ENCODE measurements at regions not wholly inside any gene's neighbourhood (a gene's known extent, or its start where the extent isn't known, plus 50 kb on each side); places are given as distances from the start of the nearest gene placed in this dataset.
"Not testable (repeated sequence)": the region's sequence is repeated elsewhere in the genome, so short reads cannot be mapped to it uniquely, and the experiment has no call there.

- not testable (repeated sequence) for TF ChIP-seq EZH2phosphoT487 (IDR thresholded peaks at IDR 0.05; ENCODE audit: insufficient read depth, low read depth); EZH2 (IDR thresholded peaks at IDR 0.05; ENCODE audit: insufficient read depth, poor library complexity, severe bottlenecking)
These were observed 344.7 kb downstream of the FGF10 start for GRCh38 chr5:44044549-44044948.
